ENCODE measurements at regions not wholly inside any gene's neighbourhood (a gene's known extent, or its start where the extent isn't known, plus 50 kb on each side); places are given as distances from the start of the nearest gene placed in this dataset.

- TF ChIP-seq EZH2 (IDR thresholded peaks at IDR 0.05; ENCODE audit: insufficient read depth, poor library complexity, severe bottlenecking) (no peak), EZH2phosphoT487 (IDR thresholded peaks at IDR 0.05; ENCODE audit: insufficient read depth, low read depth) (no peak)
- no peaks in the 10 kb centered on the region for H3K9me2 ChIP-seq (ENCODE audit: insufficient read depth)
- no peaks in the 10 kb centered on the region for H3K79me2 ChIP-seq (ENCODE audit: insufficient read depth)
- H3K9ac ChIP-seq, result no peak overlapping the region
- H4K20me1 ChIP-seq (ENCODE audit: insufficient read depth), result no peaks in the 10 kb centered on the region
- no peaks in the 10 kb centered on the region for H3F3A ChIP-seq (ENCODE audit: insufficient read depth)
- 88 to 90% methylated on average over 2 of the region's 2 CpGs for WGBS, 2 experiments (ENCODE audit: low coverage in 1 of 2, low lambda C conversion rate in 2 of 2, missing lambda C conversion rate in 2 of 2)
- no peaks in the 10 kb centered on the region for H3K9me3 ChIP-seq (ENCODE audit: low read depth)
- no peak overlapping the region for H3K27ac ChIP-seq
- in situ Hi-C loops (cut with MboI), result no loop called here
- no peak overlapping the region for H2AFZ ChIP-seq
- no peaks in the 10 kb centered on the region for H3K27me3 ChIP-seq (replicated peaks; ENCODE audit: insufficient read depth)
- no peak for DNase-seq
- H3K36me3 ChIP-seq (ENCODE audit: low read depth), result no peaks in the 10 kb centered on the region
- no peaks in the 10 kb centered on the region for H3K4me1 ChIP-seq (ENCODE audit: insufficient read depth)
- H3K4me2 ChIP-seq (ENCODE audit: unreplicated experiment), result no peak overlapping the region
- H3K4me3 ChIP-seq, result no peak overlapping the region
Measured at GRCh38 chrX:9253211-9253610, 211.6 kb upstream of the TBL1X start.

- Histone ChIP-seq H3K79me2 (ENCODE audit: insufficient read depth) (no peaks in the 10 kb centered on the region), H2AFZ (no peak overlapping the region), H3K4me1 (ENCODE audit: insufficient read depth) (no peaks in the 10 kb centered on the region), H3K4me3 (no peak overlapping the region), H3K9me3 (ENCODE audit: low read depth) (no peaks in the 10 kb centered on the region), H3K9me2 (ENCODE audit: insufficient read depth) (no peaks in the 10 kb centered on the region), H4K20me1 (ENCODE audit: insufficient read depth) (no peaks in the 10 kb centered on the region), H3K4me2 (ENCODE audit: unreplicated experiment) (no peak overlapping the region), H3K36me3 (ENCODE audit: low read depth) (no peaks in the 10 kb centered on the region), H3F3A (ENCODE audit: insufficient read depth) (no peaks in the 10 kb centered on the region), H3K9ac (no peak overlapping the region), H3K27ac (no peak overlapping the region), H3K27me3 (replicated peaks; ENCODE audit: insufficient read depth) (no peaks in the 10 kb centered on the region)
- TF ChIP-seq EZH2 (IDR thresholded peaks at IDR 0.05; ENCODE audit: insufficient read depth, poor library complexity, severe bottlenecking) (no peak), EZH2phosphoT487 (IDR thresholded peaks at IDR 0.05; ENCODE audit: insufficient read depth, low read depth) (no peak)
- in situ Hi-C loops (cut with MboI), result no loop called here
- WGBS, 2 experiments (ENCODE audit: low coverage in 1 of 2, low lambda C conversion rate in 2 of 2, missing lambda C conversion rate in 2 of 2), result 67 to 68% methylated on average over 6 of the region's 6 CpGs
- no peak for DNase-seq
Measured at GRCh38 chrX:9257718-9258420, 207.0 kb upstream of the TBL1X start.

- Histone ChIP-seq H3K9me2 (ENCODE audit: insufficient read depth) (no peaks in the 10 kb centered on the region), H3K4me1 (ENCODE audit: insufficient read depth) (no peaks in the 10 kb centered on the region), H3K79me2 (ENCODE audit: insufficient read depth) (no peaks in the 10 kb centered on the region), H3K4me2 (ENCODE audit: unreplicated experiment) (no peak overlapping the region), H4K20me1 (ENCODE audit: insufficient read depth) (no peaks in the 10 kb centered on the region), H3K9me3 (ENCODE audit: low read depth) (no peaks in the 10 kb centered on the region), H3K4me3 (no peak overlapping the region), H3K27me3 (replicated peaks; ENCODE audit: insufficient read depth) (no peaks in the 10 kb centered on the region), H3F3A (ENCODE audit: insufficient read depth) (no peaks in the 10 kb centered on the region), H2AFZ (no peak overlapping the region), H3K36me3 (ENCODE audit: low read depth) (no peaks in the 10 kb centered on the region), H3K27ac (no peak overlapping the region), H3K9ac (no peak overlapping the region)
- DNase-seq, result no peak
- in situ Hi-C loops (cut with MboI), result no loop called here
- WGBS, 2 experiments (ENCODE audit: low coverage in 1 of 2, low lambda C conversion rate in 2 of 2, missing lambda C conversion rate in 2 of 2), result 41 to 51% methylated on average over 3 of the region's 3 CpGs
- TF ChIP-seq EZH2phosphoT487 (IDR thresholded peaks at IDR 0.05; ENCODE audit: insufficient read depth, low read depth) (no peak), EZH2 (IDR thresholded peaks at IDR 0.05; ENCODE audit: insufficient read depth, poor library complexity, severe bottlenecking) (no peak)
Measured at GRCh38 chrX:9258421-9259104, 206.3 kb upstream of the TBL1X start.

GRCh38 chrX:9260603-9261002 lies 204.3 kb upstream of the TBL1X start:
- TF ChIP-seq EZH2 (IDR thresholded peaks at IDR 0.05; ENCODE audit: insufficient read depth, poor library complexity, severe bottlenecking) (no peak), EZH2phosphoT487 (IDR thresholded peaks at IDR 0.05; ENCODE audit: insufficient read depth, low read depth) (no peak)
- H3K9me2 ChIP-seq (ENCODE audit: insufficient read depth), result no peaks in the 10 kb centered on the region
- WGBS, 2 experiments (ENCODE audit: low coverage in 1 of 2, low lambda C conversion rate in 2 of 2, missing lambda C conversion rate in 2 of 2), result 70 to 86% methylated on average over 1 of the region's 1 CpG
- no peaks in the 10 kb centered on the region for H3K36me3 ChIP-seq (ENCODE audit: low read depth)
- DNase-seq, result no peak
- no peak overlapping the region for H3K4me2 ChIP-seq (ENCODE audit: unreplicated experiment)
- H3K27ac ChIP-seq, result no peak overlapping the region
- no peaks in the 10 kb centered on the region for H4K20me1 ChIP-seq (ENCODE audit: insufficient read depth)
- H3K79me2 ChIP-seq (ENCODE audit: insufficient read depth), result no peaks in the 10 kb centered on the region
- in situ Hi-C loops (cut with MboI), result no loop called here
- no peaks in the 10 kb centered on the region for H3K4me1 ChIP-seq (ENCODE audit: insufficient read depth)
- H3K4me3 ChIP-seq, result no peak overlapping the region
- H3F3A ChIP-seq (ENCODE audit: insufficient read depth), result no peaks in the 10 kb centered on the region
- no peaks in the 10 kb centered on the region for H3K9me3 ChIP-seq (ENCODE audit: low read depth)
- H3K9ac ChIP-seq, result no peak overlapping the region
- no peaks in the 10 kb centered on the region for H3K27me3 ChIP-seq (replicated peaks; ENCODE audit: insufficient read depth)
- H2AFZ ChIP-seq, result no peak overlapping the region

All from GM23248 (cell line).